ENCODE measurements at regions not wholly inside any gene's neighbourhood (a gene's known extent, or its start where the extent isn't known, plus 50 kb on each side); places are given as distances from the start of the nearest gene placed in this dataset.

GRCh38 chr2:12855508-12855907 lies 138.8 kb downstream of the TRIB2 start:
- no peak overlapping the region for H3K27ac ChIP-seq (ENCODE audit: control insufficient read depth, insufficient read depth)
- no peak for FAIRE-seq
- no peaks in the 10 kb centered on the region for H3K4me1 ChIP-seq (ENCODE audit: control insufficient read depth, insufficient read depth, low read length)
- H4K20me1 ChIP-seq (ENCODE audit: control insufficient read depth, insufficient read depth): no peaks in the 10 kb centered on the region
- ChIA-PET CTCF (no interaction called here), POLR2A (no interaction called here), RAD21 (ENCODE audit: unreplicated experiment) (no interaction called here), SMC1A (ENCODE audit: uncharacterized antibody, unreplicated experiment) (no interaction called here)
- H3K79me2 ChIP-seq (ENCODE audit: control insufficient read depth, insufficient read depth, low read length): no peaks in the 10 kb centered on the region
- no peaks in the 10 kb centered on the region; the same call in 2 of the 3 replicates for H3K9me3 ChIP-seq (replicated peaks; ENCODE audit: control insufficient read depth, insufficient read depth, low read length)
- no peak overlapping the region for H2AFZ ChIP-seq (ENCODE audit: control insufficient read depth, low read depth, low read length)
- no peak overlapping the region for H3K4me3 ChIP-seq
- no TSS peak for BruUV-seq (replicated peaks)
- intact Hi-C loops (cut with micrococcal nuclease; ENCODE audit: unreplicated experiment): no loop called here
- H3K4me2 ChIP-seq (ENCODE audit: control insufficient read depth, insufficient read depth): no peak overlapping the region
- ATAC-seq: no peak
- H3K27me3 ChIP-seq (replicated peaks in 1 of 2; ENCODE audit: control insufficient read depth in 2 of 2, insufficient read depth in 2 of 2, low read length in 1 of 2): no peaks in the 10 kb centered on the region
- no peak for DNase-seq (ENCODE audit: low read depth, low spot score)
- in situ Hi-C loops (cut with MboI): no loop called here
- H3K9ac ChIP-seq (ENCODE audit: control insufficient read depth, insufficient read depth, low read length): no peak overlapping the region
- TF ChIP-seq REST (IDR thresholded peaks at IDR 0.05; ENCODE audit: low read depth, low read length) (no peak), E4F1 (IDR thresholded peaks at IDR 0.05; ENCODE audit: borderline replicate concordance, partially characterized antibody) (no peak), NKRF (conservative IDR thresholded peaks at IDR 0.05) (no peak), USF2 (IDR thresholded peaks at IDR 0.05; ENCODE audit: borderline replicate concordance, low read depth, low read length) (no peak), MTA3 (IDR thresholded peaks at IDR 0.05; ENCODE audit: borderline replicate concordance, low read length) (no peak), GABPA (IDR thresholded peaks at IDR 0.05; ENCODE audit: low read depth) (no peak), SMAD5 (IDR thresholded peaks at IDR 0.05; ENCODE audit: low read depth) (no peak), MXI1 (IDR thresholded peaks at IDR 0.05; ENCODE audit: low read depth, low read length) (no peak), MYC (IDR thresholded peaks at IDR 0.05; ENCODE audit: insufficient read depth, insufficient read length, insufficient replicate concordance, low read length, severe bottlenecking) (no peak), ELK1 (IDR thresholded peaks at IDR 0.05; ENCODE audit: low read depth, low read length) (no peak), STAT1 (conservative IDR thresholded peaks at IDR 0.05) (no peak), PAX5 (IDR thresholded peaks at IDR 0.05; ENCODE audit: borderline replicate concordance, low read depth, low read length) (no peak), ATF3 (IDR thresholded peaks at IDR 0.05; ENCODE audit: borderline replicate concordance, extremely low read depth, low read depth, low read length) (no peak)
- H3K36me3 ChIP-seq (ENCODE audit: control insufficient read depth in 2 of 2, insufficient read depth in 2 of 2, low read length in 1 of 2): no peaks in the 10 kb centered on the region
